ENCODE measurements at regions not wholly inside any gene's neighbourhood (a gene's known extent, or its start where the extent isn't known, plus 50 kb on each side); places are given as distances from the start of the nearest gene placed in this dataset.
"Not testable (repeated sequence)": the region's sequence is repeated elsewhere in the genome, so short reads cannot be mapped to it uniquely, and the experiment has no call there.

DNA sequence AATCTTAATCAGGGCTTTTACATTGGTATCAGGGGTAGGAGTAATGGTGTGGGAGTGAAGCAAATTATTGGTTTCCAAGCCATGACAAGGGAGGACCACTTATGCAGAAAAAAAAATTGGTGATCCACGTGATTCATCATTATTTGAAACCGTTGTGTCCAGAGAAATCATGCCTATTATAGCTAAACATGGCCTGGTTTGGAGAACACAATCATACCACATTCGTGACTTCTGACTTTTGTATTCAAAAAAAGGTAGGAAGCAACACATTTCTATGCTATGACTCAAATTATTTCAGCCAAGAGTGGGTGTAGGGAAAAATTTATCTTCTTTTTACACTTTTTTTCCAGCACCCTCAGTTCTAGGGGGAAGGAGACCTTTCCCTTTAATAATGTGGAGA lies 924.3 kb upstream of the GBE1 start:
- Mint-ChIP-seq H3K4me1 (no peaks in the 10 kb centered on the region), H3K27me3 (no peaks in the 10 kb centered on the region), H3K4me3 (no peak overlapping the region), H3K9me3 (peaks cover 5% of the 10 kb centered on the region), H3K36me3 (no peaks in the 10 kb centered on the region), H3K27ac (no peak overlapping the region)
- CTCF ChIA-PET = no interaction called here
- DNase-seq = no peak

GRCh38 chr3:82676356-82677026 lies 915.0 kb upstream of the GBE1 start:
- Mint-ChIP-seq H3K9me3 (peaks cover 4% of the 10 kb centered on the region), H3K27ac (no peak overlapping the region), H3K27me3 (no peaks in the 10 kb centered on the region), H3K36me3 (no peaks in the 10 kb centered on the region), H3K4me1 (no peaks in the 10 kb centered on the region), H3K4me3 (no peak overlapping the region)
- no peak for DNase-seq
- CTCF ChIA-PET = no interaction called here

- H3K9me3 Mint-ChIP-seq = peaks cover 4% of the 10 kb centered on the region
- H3K4me1 Mint-ChIP-seq = no peaks in the 10 kb centered on the region
- H3K27ac Mint-ChIP-seq = no peak overlapping the region
- H3K4me3 Mint-ChIP-seq = no peak overlapping the region
- CTCF ChIA-PET = no interaction called here
- H3K36me3 Mint-ChIP-seq = no peaks in the 10 kb centered on the region
- no peak for DNase-seq
- H3K27me3 Mint-ChIP-seq = no peaks in the 10 kb centered on the region
These were observed 911.5 kb upstream of the GBE1 start for GRCh38 chr3:82672966-82673365.

- DNase-seq = no peak
- CTCF ChIA-PET = no interaction called here
- Mint-ChIP-seq H3K4me3 (no peak overlapping the region), H3K4me1 (no peaks in the 10 kb centered on the region), H3K36me3 (no peaks in the 10 kb centered on the region), H3K27me3 (no peaks in the 10 kb centered on the region), H3K27ac (no peak overlapping the region), H3K9me3 (peaks cover 4% of the 10 kb centered on the region)
These were observed 910.0 kb upstream of the GBE1 start for GRCh38 chr3:82671466-82671865.

DNA sequence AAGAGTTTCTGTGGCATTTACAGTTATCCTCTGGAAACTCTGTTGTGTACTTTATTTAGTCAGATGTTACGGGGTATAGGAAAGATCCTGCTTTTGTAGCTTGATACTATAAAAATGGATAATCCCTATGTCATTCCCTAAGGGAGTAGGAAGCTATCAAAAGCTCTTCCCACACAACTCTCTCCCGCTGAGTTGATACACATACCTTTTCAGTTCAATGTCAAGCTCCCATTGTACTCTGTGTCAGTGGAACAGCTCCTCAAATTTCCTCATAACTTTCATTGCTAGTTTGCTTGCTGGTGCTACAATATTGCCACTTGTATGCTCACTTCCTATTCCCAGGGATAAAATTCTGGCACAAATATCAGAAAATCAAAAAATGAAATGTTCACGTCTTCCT lies 893.3 kb upstream of the GBE1 start:
- Mint-ChIP-seq H3K27ac (no peak overlapping the region), H3K9me3 (peaks cover 7% of the 10 kb centered on the region), H3K4me1 (no peaks in the 10 kb centered on the region), H3K36me3 (no peaks in the 10 kb centered on the region), H3K27me3 (no peaks in the 10 kb centered on the region), H3K4me3 (no peak overlapping the region)
- DNase-seq = no peak
- CTCF ChIA-PET = no interaction called here

DNA sequence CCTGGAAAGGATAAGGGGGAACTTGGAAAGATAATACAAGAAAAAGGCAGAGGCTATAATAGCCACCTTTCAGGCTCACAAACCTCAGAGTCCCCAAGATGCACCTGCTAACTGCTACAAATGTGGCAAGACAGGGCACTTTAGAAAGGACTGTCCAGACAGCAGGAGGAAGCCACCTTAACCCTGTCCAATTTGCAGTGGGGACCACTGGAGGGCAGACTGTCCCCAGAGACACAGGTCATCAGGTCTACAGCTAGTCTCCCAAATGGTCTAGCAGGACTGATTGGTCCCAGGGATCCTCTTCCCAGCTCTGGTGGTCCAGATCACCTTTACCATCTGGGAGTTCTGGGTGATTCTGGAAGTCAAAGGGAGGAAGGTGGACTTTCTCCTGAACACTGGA lies 882.5 kb upstream of the GBE1 start:
- Mint-ChIP-seq H3K36me3 (no peaks in the 10 kb centered on the region), H3K4me3 (no peak overlapping the region), H3K27ac (no peak overlapping the region), H3K27me3 (no peaks in the 10 kb centered on the region), H3K4me1 (no peaks in the 10 kb centered on the region), H3K9me3 (peaks cover 12% of the 10 kb centered on the region)
- DNase-seq = no peak
- CTCF ChIA-PET = no interaction called here

DNA sequence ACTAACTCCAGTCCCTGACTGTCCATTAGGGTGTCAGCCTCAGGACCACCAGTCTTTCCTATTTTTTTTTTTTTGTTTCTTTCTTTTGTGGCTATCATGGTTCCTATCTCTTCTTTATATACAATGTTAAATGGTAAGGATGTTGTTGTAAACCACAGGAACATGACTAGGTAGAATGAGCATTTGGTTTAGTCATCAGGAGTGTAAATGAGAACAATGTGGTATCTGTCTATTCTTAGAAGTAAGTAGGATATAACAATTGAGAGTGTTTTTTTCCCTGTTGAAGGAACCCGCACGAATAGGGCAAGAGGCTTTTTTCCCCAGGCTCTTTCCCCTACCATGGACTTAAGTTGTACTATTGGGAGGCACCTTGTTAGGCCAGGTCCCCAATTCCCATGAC lies 880.3 kb upstream of the GBE1 start:
- Mint-ChIP-seq H3K4me1 (no peaks in the 10 kb centered on the region), H3K4me3 (no peak overlapping the region), H3K27ac (no peak overlapping the region), H3K27me3 (no peaks in the 10 kb centered on the region), H3K36me3 (no peaks in the 10 kb centered on the region), H3K9me3 (peaks cover 9% of the 10 kb centered on the region)
- no peak for DNase-seq
- CTCF ChIA-PET = no interaction called here

DNA sequence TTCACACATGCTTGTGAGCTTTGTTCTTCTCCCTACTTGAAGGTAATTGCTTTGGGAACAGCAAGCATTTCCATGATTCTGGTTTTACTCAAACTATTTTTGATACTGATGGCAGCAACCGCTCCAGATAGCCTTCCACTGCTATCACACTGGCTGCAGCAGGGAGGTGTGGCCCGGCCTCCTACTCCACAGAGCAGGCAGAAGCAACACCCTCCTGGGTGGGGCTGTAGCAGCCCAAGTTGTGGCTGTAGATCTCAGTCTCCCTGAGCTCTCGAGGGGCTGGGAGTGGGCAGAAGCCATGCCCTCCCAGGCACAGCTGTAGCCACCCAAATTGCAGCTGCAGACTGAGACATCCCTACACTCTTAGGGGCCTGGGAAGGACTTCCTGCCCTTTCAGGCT lies 878.8 kb upstream of the GBE1 start:
- Mint-ChIP-seq H3K36me3 (no peaks in the 10 kb centered on the region), H3K27ac (no peak overlapping the region), H3K4me1 (no peaks in the 10 kb centered on the region), H3K4me3 (no peak overlapping the region), H3K9me3 (peaks cover 13% of the 10 kb centered on the region), H3K27me3 (no peaks in the 10 kb centered on the region)
- no peak for DNase-seq
- CTCF ChIA-PET = no interaction called here

- no peak overlapping the region for H3K27ac Mint-ChIP-seq
- peaks cover 11% of the 10 kb centered on the region for H3K9me3 Mint-ChIP-seq
- H3K27me3 Mint-ChIP-seq = no peaks in the 10 kb centered on the region
- no peak overlapping the region for H3K4me3 Mint-ChIP-seq
- H3K4me1 Mint-ChIP-seq = no peaks in the 10 kb centered on the region
- DNase-seq = no peak
- CTCF ChIA-PET = no interaction called here
- H3K36me3 Mint-ChIP-seq = no peaks in the 10 kb centered on the region
These were observed 876.1 kb upstream of the GBE1 start for GRCh38 chr3:82637574-82637973.

DNA sequence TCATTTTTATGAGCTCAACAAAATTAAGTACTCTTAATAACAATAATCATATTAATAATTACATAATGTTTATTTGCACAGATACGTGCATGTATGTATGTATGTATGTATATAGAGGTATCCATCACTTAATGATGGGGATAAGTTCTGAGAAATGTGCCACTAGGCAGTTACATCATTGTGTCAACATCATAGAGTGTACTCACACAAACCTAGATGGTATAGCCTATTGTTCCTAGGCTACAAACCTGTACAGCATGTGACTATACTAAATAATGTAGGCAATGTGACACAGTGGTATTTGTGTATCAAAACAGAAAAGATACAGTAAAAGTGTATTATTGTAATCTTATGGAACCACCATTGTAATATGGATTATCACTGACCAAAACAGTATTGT lies 874.7 kb upstream of the GBE1 start:
- H3K9me3 Mint-ChIP-seq = peaks cover 6% of the 10 kb centered on the region
- H3K27me3 Mint-ChIP-seq = no peaks in the 10 kb centered on the region
- no peak overlapping the region for H3K27ac Mint-ChIP-seq
- no peak overlapping the region for H3K4me3 Mint-ChIP-seq
- CTCF ChIA-PET = no interaction called here
- H3K36me3 Mint-ChIP-seq = no peaks in the 10 kb centered on the region
- no peak for DNase-seq
- no peaks in the 10 kb centered on the region for H3K4me1 Mint-ChIP-seq

DNA sequence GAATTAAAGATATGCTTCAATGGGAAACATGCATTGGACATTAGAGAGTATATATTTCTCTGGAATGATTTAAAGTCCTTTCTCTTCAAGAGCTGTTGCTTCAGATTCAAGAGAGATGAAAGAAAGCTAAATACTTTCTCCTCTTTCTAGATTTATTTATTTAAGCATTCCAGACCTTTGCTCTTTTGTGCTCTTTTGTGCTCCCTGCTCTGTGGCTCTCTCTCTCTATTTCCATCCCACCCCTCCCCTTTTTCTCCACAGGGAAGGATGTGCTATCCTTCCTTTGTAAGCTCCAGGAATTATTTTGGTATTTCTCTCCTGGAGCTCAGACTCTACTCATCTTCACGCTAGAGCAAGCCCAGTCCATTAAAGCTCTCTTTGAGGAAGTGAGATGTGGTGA lies 871.9 kb upstream of the GBE1 start:
- H3K4me1 Mint-ChIP-seq = no peaks in the 10 kb centered on the region
- H3K9me3 Mint-ChIP-seq = peaks cover 10% of the 10 kb centered on the region
- no peak overlapping the region for H3K27ac Mint-ChIP-seq
- no peak overlapping the region for H3K4me3 Mint-ChIP-seq
- CTCF ChIA-PET = no interaction called here
- no peaks in the 10 kb centered on the region for H3K27me3 Mint-ChIP-seq
- no peak for DNase-seq
- no peaks in the 10 kb centered on the region for H3K36me3 Mint-ChIP-seq

DNA sequence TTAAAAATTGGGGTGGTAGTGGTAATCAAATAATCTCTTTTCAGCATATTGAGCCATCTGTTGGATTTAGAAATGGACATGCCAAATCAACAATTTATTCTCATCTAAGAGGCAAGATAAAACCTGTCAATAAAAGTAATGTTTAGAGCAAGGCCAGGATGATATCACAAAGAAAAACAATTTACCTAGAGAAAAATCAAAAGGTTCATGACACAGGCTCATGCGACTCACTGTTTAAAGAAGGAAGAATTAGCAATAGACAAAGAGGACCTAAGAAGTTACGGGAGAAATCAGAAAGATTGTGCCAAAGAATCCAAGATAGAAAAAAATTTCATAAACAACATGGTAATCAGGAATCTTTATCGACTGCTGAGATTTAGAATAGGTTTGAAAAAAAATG lies 868.5 kb upstream of the GBE1 start:
- Mint-ChIP-seq H3K4me1 (no peaks in the 10 kb centered on the region), H3K36me3 (no peaks in the 10 kb centered on the region), H3K27me3 (no peaks in the 10 kb centered on the region), H3K27ac (no peak overlapping the region), H3K4me3 (no peak overlapping the region), H3K9me3 (peaks cover 9% of the 10 kb centered on the region)
- no peak for DNase-seq
- CTCF ChIA-PET = interaction anchor here (0.6 kb wide), 1 partner anchor 253 kb away, joined by 3 read pairs; no protein-coding TSS in a partner anchor

GRCh38 chr3:82628385-82629014 lies 867.1 kb upstream of the GBE1 start:
- Mint-ChIP-seq H3K27me3 (no peaks in the 10 kb centered on the region), H3K4me1 (no peaks in the 10 kb centered on the region), H3K9me3 (peaks cover 11% of the 10 kb centered on the region), H3K27ac (no peak overlapping the region), H3K36me3 (no peaks in the 10 kb centered on the region), H3K4me3 (no peak overlapping the region)
- CTCF ChIA-PET = no interaction called here
- DNase-seq = no peak

GRCh38 chr3:82627733-82628132 lies 866.3 kb upstream of the GBE1 start:
- H3K27ac Mint-ChIP-seq = no peak overlapping the region
- DNase-seq = no peak
- peaks cover 11% of the 10 kb centered on the region for H3K9me3 Mint-ChIP-seq
- no peaks in the 10 kb centered on the region for H3K4me1 Mint-ChIP-seq
- H3K4me3 Mint-ChIP-seq = no peak overlapping the region
- CTCF ChIA-PET = no interaction called here
- H3K36me3 Mint-ChIP-seq = no peaks in the 10 kb centered on the region
- H3K27me3 Mint-ChIP-seq = no peaks in the 10 kb centered on the region

DNA sequence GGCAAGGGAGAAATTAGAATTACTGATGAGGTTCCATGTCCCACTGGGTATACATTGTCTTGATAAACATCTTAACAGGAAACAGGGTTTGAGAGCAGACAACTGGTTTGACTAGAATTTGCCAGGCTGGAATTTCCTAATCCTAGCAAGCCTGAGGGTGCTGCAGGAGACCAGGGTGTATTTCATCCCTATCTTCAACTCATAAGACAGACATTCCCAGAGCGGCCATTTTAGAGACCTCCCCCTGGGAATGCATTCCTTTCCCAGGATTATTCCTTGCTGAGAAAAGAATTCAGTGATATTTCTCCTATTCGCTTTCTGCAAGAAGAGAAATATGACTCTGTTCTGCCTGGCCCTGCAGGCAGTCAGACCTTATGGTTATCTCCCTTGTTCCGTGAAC lies 859.3 kb upstream of the GBE1 start:
- H3K36me3 Mint-ChIP-seq, CTCF ChIA-PET, H3K4me3 Mint-ChIP-seq, H3K27ac Mint-ChIP-seq, H3K27me3 Mint-ChIP-seq, DNase-seq, H3K4me1 Mint-ChIP-seq: not testable (repeated sequence)
- peaks cover 13% of the 10 kb centered on the region for H3K9me3 Mint-ChIP-seq

- no peak overlapping the region for H3K27ac Mint-ChIP-seq
- no peaks in the 10 kb centered on the region for H3K36me3 Mint-ChIP-seq
- CTCF ChIA-PET = no interaction called here
These were observed 857.1 kb upstream of the GBE1 start for GRCh38 chr3:82618594-82618993.

More at GRCh38 chr3:82618594-82618993, 857.1 kb upstream of the GBE1 start:
- H3K4me1 Mint-ChIP-seq = no peaks in the 10 kb centered on the region
- no peak overlapping the region for H3K4me3 Mint-ChIP-seq
- no peak for DNase-seq
- no peaks in the 10 kb centered on the region for H3K27me3 Mint-ChIP-seq
- peaks cover 12% of the 10 kb centered on the region for H3K9me3 Mint-ChIP-seq

Data from activated naive CD4-positive, alpha-beta T cell treated with anti-CD3 and anti-CD28 coated beads, Interleukin-2, amount 10 ng/mL, durations not matched to agents 7 days and 5 days (primary cell).